ENCODE measurements at regions not wholly inside any gene's neighbourhood (a gene's known extent, or its start where the extent isn't known, plus 50 kb on each side); places are given as distances from the start of the nearest gene placed in this dataset.

- POLR2A ChIA-PET = no interaction called here
- Histone ChIP-seq H3K27ac (ENCODE audit: low read depth, low read length) (no peak overlapping the region), H3K27me3 (ENCODE audit: control insufficient read depth in 2 of 2, insufficient read depth in 2 of 2, low read length in 2 of 2) (no peaks in the 10 kb centered on the region), H3K9me3 (ENCODE audit: control insufficient read depth in 2 of 3, low read length in 3 of 3) (no peaks in the 10 kb centered on the region), H3K4me3 (ENCODE audit: low read length) (no peak overlapping the region), H3K4me1 (ENCODE audit: control insufficient read depth in 2 of 2, insufficient read depth in 2 of 2, low read length in 2 of 2) (no peaks in the 10 kb centered on the region), H3K36me3 (ENCODE audit: control insufficient read depth in 2 of 3, insufficient read depth in 3 of 3, low read length in 3 of 3) (no peaks in the 10 kb centered on the region)
- no peak for DNase-seq
- Mint-ChIP-seq H3K9me3 (peaks cover 0 to 13% (median 5%) of the 10 kb centered on the region in 11 donors), H3K27me3 (peaks cover 0 to 8% (median 0%) of the 10 kb centered on the region in 5 donors), H3K27ac (no peak overlapping the region), H3K36me3 (peaks cover 2 to 31% (median 13%) of the 10 kb centered on the region in 5 donors), H3K4me3 (no peak overlapping the region), H3K4me1 (no peaks in the 10 kb centered on the region)
- intact Hi-C loops (cut with micrococcal nuclease) = no loop called here
- CTCF ChIA-PET = interaction anchor here (0.6 kb wide), 1 partner anchor 344 kb away, joined by 3 read pairs; no protein-coding TSS in a partner anchor
- no peak for ATAC-seq
Observed at GRCh38 chr7:136049117-136049516, 72.0 kb upstream of the MTPN start.

GRCh38 chr7:136046548-136046947, 69.4 kb upstream of the MTPN start:
- Mint-ChIP-seq H3K4me3 (no peak overlapping the region), H3K4me1 (no peaks in the 10 kb centered on the region), H3K9me3 (peaks cover 0 to 13% (median 5%) of the 10 kb centered on the region in 11 donors), H3K36me3 (peaks cover 2 to 31% (median 13%) of the 10 kb centered on the region in 5 donors), H3K27me3 (peaks cover 0 to 8% (median 0%) of the 10 kb centered on the region in 5 donors), H3K27ac (no peak overlapping the region)
- no peaks in the 10 kb centered on the region for H3K27me3 ChIP-seq (ENCODE audit: control insufficient read depth in 2 of 2, insufficient read depth in 2 of 2, low read length in 2 of 2)
- intact Hi-C loops (cut with micrococcal nuclease) = no loop called here
- CTCF ChIA-PET = no interaction called here
- DNase-seq (no peak), ATAC-seq (no peak)
- no peaks in the 10 kb centered on the region for H3K36me3 ChIP-seq (ENCODE audit: control insufficient read depth in 2 of 3, insufficient read depth in 3 of 3, low read length in 3 of 3)
- H3K4me1 ChIP-seq (ENCODE audit: control insufficient read depth in 2 of 2, insufficient read depth in 2 of 2, low read length in 2 of 2) = no peaks in the 10 kb centered on the region
- no peak overlapping the region for H3K27ac ChIP-seq (ENCODE audit: low read depth, low read length)
- no peak overlapping the region for H3K4me3 ChIP-seq (ENCODE audit: low read length)
- POLR2A ChIA-PET = no interaction called here
- H3K9me3 ChIP-seq (ENCODE audit: control insufficient read depth in 2 of 3, low read length in 3 of 3) = no peaks in the 10 kb centered on the region

GRCh38 chr7:136045992-136046391, 68.8 kb upstream of the MTPN start:
- Histone ChIP-seq H3K36me3 (ENCODE audit: control insufficient read depth in 2 of 3, insufficient read depth in 3 of 3, low read length in 3 of 3) (no peaks in the 10 kb centered on the region), H3K4me3 (ENCODE audit: low read length) (no peak overlapping the region), H3K27ac (ENCODE audit: low read depth, low read length) (no peak overlapping the region), H3K9me3 (ENCODE audit: control insufficient read depth in 2 of 3, low read length in 3 of 3) (no peaks in the 10 kb centered on the region), H3K4me1 (ENCODE audit: control insufficient read depth in 2 of 2, insufficient read depth in 2 of 2, low read length in 2 of 2) (no peaks in the 10 kb centered on the region), H3K27me3 (ENCODE audit: control insufficient read depth in 2 of 2, insufficient read depth in 2 of 2, low read length in 2 of 2) (no peaks in the 10 kb centered on the region)
- no peak overlapping the region for H3K4me3 Mint-ChIP-seq
- POLR2A ChIA-PET = no interaction called here
- peaks cover 0 to 13% (median 5%) of the 10 kb centered on the region in 11 donors for H3K9me3 Mint-ChIP-seq
- peaks cover 0 to 8% (median 0%) of the 10 kb centered on the region in 5 donors for H3K27me3 Mint-ChIP-seq
- DNase-seq = no peak
- no peak for ATAC-seq
- CTCF ChIA-PET = no interaction called here
- peaks cover 2 to 30% (median 13%) of the 10 kb centered on the region in 5 donors for H3K36me3 Mint-ChIP-seq
- intact Hi-C loops (cut with micrococcal nuclease) = no loop called here
- no peaks in the 10 kb centered on the region for H3K4me1 Mint-ChIP-seq
- no peak overlapping the region for H3K27ac Mint-ChIP-seq

GRCh38 chr7:136045181-136045580, 68.0 kb upstream of the MTPN start:
- no peak overlapping the region for H3K4me3 Mint-ChIP-seq
- no peak overlapping the region for H3K27ac Mint-ChIP-seq
- Histone ChIP-seq H3K4me1 (ENCODE audit: control insufficient read depth in 2 of 2, insufficient read depth in 2 of 2, low read length in 2 of 2) (no peaks in the 10 kb centered on the region), H3K4me3 (ENCODE audit: low read length) (no peak overlapping the region), H3K9me3 (ENCODE audit: control insufficient read depth in 2 of 3, low read length in 3 of 3) (no peaks in the 10 kb centered on the region), H3K27ac (ENCODE audit: low read depth, low read length) (no peak overlapping the region), H3K36me3 (ENCODE audit: control insufficient read depth in 2 of 3, insufficient read depth in 3 of 3, low read length in 3 of 3) (no peaks in the 10 kb centered on the region), H3K27me3 (ENCODE audit: control insufficient read depth in 2 of 2, insufficient read depth in 2 of 2, low read length in 2 of 2) (no peaks in the 10 kb centered on the region)
- H3K4me1 Mint-ChIP-seq = no peaks in the 10 kb centered on the region
- intact Hi-C loops (cut with micrococcal nuclease) = no loop called here
- ATAC-seq (no peak), DNase-seq (no peak)
- H3K27me3 Mint-ChIP-seq = peaks cover 0 to 8% (median 0%) of the 10 kb centered on the region in 5 donors
- ChIA-PET POLR2A (no interaction called here), CTCF (no interaction called here)
- peaks cover 2 to 26% (median 13%) of the 10 kb centered on the region in 5 donors for H3K36me3 Mint-ChIP-seq
- H3K9me3 Mint-ChIP-seq = peaks cover 0 to 13% (median 5%) of the 10 kb centered on the region in 11 donors

- ChIA-PET CTCF (no interaction called here), POLR2A (no interaction called here)
- intact Hi-C loops (cut with micrococcal nuclease) = no loop called here
- DNase-seq (no peak), ATAC-seq (no peak)
- no peak overlapping the region for H3K27ac Mint-ChIP-seq
- H3K27me3 Mint-ChIP-seq = peaks cover 0 to 4% (median 0%) of the 10 kb centered on the region in 5 donors
- Histone ChIP-seq H3K4me1 (ENCODE audit: control insufficient read depth in 2 of 2, insufficient read depth in 2 of 2, low read length in 2 of 2) (no peaks in the 10 kb centered on the region), H3K36me3 (ENCODE audit: control insufficient read depth in 2 of 3, insufficient read depth in 3 of 3, low read length in 3 of 3) (no peaks in the 10 kb centered on the region), H3K4me3 (ENCODE audit: low read length) (no peak overlapping the region), H3K9me3 (ENCODE audit: control insufficient read depth in 2 of 3, low read length in 3 of 3) (no peaks in the 10 kb centered on the region), H3K27ac (ENCODE audit: low read depth, low read length) (no peak overlapping the region), H3K27me3 (ENCODE audit: control insufficient read depth in 2 of 2, insufficient read depth in 2 of 2, low read length in 2 of 2) (no peaks in the 10 kb centered on the region)
- peaks cover 0 to 1% (median 0%) of the 10 kb centered on the region in 7 donors for H3K4me1 Mint-ChIP-seq
- peaks cover 0 to 6% (median 0%) of the 10 kb centered on the region in 11 donors for H3K9me3 Mint-ChIP-seq
- H3K36me3 Mint-ChIP-seq = peaks cover 0 to 6% (median 0%) of the 10 kb centered on the region in 5 donors
- H3K4me3 Mint-ChIP-seq = no peak overlapping the region
Observed at GRCh38 chr7:136039577-136040345, 62.6 kb upstream of the MTPN start.

- Histone ChIP-seq H3K4me1 (ENCODE audit: control insufficient read depth in 2 of 2, insufficient read depth in 2 of 2, low read length in 2 of 2) (no peaks in the 10 kb centered on the region), H3K4me3 (ENCODE audit: low read length) (no peak overlapping the region), H3K27ac (ENCODE audit: low read depth, low read length) (no peak overlapping the region), H3K27me3 (ENCODE audit: control insufficient read depth in 2 of 2, insufficient read depth in 2 of 2, low read length in 2 of 2) (no peaks in the 10 kb centered on the region), H3K9me3 (ENCODE audit: control insufficient read depth in 2 of 3, low read length in 3 of 3) (no peaks in the 10 kb centered on the region), H3K36me3 (ENCODE audit: control insufficient read depth in 2 of 3, insufficient read depth in 3 of 3, low read length in 3 of 3) (no peaks in the 10 kb centered on the region)
- intact Hi-C loops (cut with micrococcal nuclease) = no loop called here
- CTCF ChIA-PET = no interaction called here
- Mint-ChIP-seq H3K36me3 (peaks cover 0 to 3% (median 0%) of the 10 kb centered on the region in 5 donors), H3K27me3 (peaks cover 0 to 2% (median 0%) of the 10 kb centered on the region in 5 donors), H3K27ac (no peak overlapping the region), H3K9me3 (peaks cover 0 to 3% (median 0%) of the 10 kb centered on the region in 11 donors), H3K4me1 (peaks cover 0 to 4% (median 0%) of the 10 kb centered on the region in 7 donors), H3K4me3 (no peak overlapping the region)
- no peak for DNase-seq
- no peak for ATAC-seq
- POLR2A ChIA-PET = no interaction called here
Observed at GRCh38 chr7:136036336-136036735, 59.2 kb upstream of the MTPN start.

- Mint-ChIP-seq H3K4me3 (no peak overlapping the region), H3K4me1 (peaks cover 0 to 6% (median 0%) of the 10 kb centered on the region in 7 donors), H3K27me3 (peaks cover 0 to 4% (median 0%) of the 10 kb centered on the region in 5 donors), H3K27ac (no peak overlapping the region), H3K36me3 (peaks cover 0 to 3% (median 0%) of the 10 kb centered on the region in 5 donors), H3K9me3 (peaks cover 0 to 3% (median 0%) of the 10 kb centered on the region in 11 donors)
- no peak overlapping the region for H3K4me3 ChIP-seq (ENCODE audit: low read length)
- CTCF ChIA-PET = no interaction called here
- no peak for DNase-seq
- no peak for ATAC-seq
- H3K9me3 ChIP-seq (ENCODE audit: control insufficient read depth in 2 of 3, low read length in 3 of 3) = no peaks in the 10 kb centered on the region
- H3K27ac ChIP-seq (ENCODE audit: low read depth, low read length) = no peak overlapping the region
- H3K27me3 ChIP-seq (ENCODE audit: control insufficient read depth in 2 of 2, insufficient read depth in 2 of 2, low read length in 2 of 2) = no peaks in the 10 kb centered on the region
- no peaks in the 10 kb centered on the region for H3K36me3 ChIP-seq (ENCODE audit: control insufficient read depth in 2 of 3, insufficient read depth in 3 of 3, low read length in 3 of 3)
- POLR2A ChIA-PET = no interaction called here
- intact Hi-C loops (cut with micrococcal nuclease) = no loop called here
- H3K4me1 ChIP-seq (ENCODE audit: control insufficient read depth in 2 of 2, insufficient read depth in 2 of 2, low read length in 2 of 2) = no peaks in the 10 kb centered on the region
Observed at GRCh38 chr7:136034132-136034531, 57.0 kb upstream of the MTPN start.
